ENCODE measurements at regions not wholly inside any gene's neighbourhood (a gene's known extent, or its start where the extent isn't known, plus 50 kb on each side); places are given as distances from the start of the nearest gene placed in this dataset.

DNA sequence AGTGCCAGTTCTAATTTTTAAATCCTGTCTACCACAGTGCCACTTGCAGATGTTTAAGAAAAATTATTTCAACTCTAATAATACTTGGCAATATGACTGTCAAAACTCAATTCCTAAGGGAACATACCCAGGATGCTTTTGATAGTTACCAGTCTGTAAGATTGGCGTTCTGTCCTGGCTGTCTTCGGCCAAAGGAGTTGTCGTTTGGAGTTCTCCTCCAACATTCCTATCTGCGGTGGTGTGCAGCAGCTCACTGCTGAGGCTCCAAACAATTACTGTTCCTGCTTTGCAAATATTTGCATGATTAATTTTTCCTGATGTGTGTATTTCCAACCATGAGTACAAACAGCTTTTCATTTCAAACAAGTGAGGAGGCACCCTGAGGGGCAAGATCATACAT lies 330.8 kb upstream of the DPH6 start:
- TF ChIP-seq, protein P1, sequence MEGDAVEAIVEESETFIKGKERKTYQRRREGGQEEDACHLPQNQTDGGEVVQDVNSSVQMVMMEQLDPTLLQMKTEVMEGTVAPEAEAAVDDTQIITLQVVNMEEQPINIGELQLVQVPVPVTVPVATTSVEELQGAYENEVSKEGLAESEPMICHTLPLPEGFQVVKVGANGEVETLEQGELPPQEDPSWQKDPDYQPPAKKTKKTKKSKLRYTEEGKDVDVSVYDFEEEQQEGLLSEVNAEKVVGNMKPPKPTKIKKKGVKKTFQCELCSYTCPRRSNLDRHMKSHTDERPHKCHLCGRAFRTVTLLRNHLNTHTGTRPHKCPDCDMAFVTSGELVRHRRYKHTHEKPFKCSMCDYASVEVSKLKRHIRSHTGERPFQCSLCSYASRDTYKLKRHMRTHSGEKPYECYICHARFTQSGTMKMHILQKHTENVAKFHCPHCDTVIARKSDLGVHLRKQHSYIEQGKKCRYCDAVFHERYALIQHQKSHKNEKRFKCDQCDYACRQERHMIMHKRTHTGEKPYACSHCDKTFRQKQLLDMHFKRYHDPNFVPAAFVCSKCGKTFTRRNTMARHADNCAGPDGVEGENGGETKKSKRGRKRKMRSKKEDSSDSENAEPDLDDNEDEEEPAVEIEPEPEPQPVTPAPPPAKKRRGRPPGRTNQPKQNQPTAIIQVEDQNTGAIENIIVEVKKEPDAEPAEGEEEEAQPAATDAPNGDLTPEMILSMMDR (IDR thresholded peaks at IDR 0.05) = no peak
- no peak for TF ChIP-seq POLR2A (IDR thresholded peaks at IDR 0.05)
